BJ (cell line): ENCODE measurements at regions not wholly inside any gene's neighbourhood (a gene's known extent, or its start where the extent isn't known, plus 50 kb on each side); places are given as distances from the start of the nearest gene placed in this dataset.

ENCODE experiments used
- CTCF ChIA-PET: fragments of 350-600 bp; formaldehyde crosslinking; extraction: SDS; loops from one replicate; lab custom pipeline; 2021; ENCODE audit warnings: antibody characterized with exemption, inconsistent platforms; lab: Yijun Ruan, JAX
- POLR2A ChIA-PET: fragments of 300-600 bp; sonication (Branson Sonifier 250); formaldehyde crosslinking; extraction: SDS; loops from one replicate; lab custom pipeline; 2021; ENCODE audit warnings: antibody characterized with exemption; lab: Charles Lee
- DNase-seq: peaks from one replicate; pipeline ENCODE4 v3.0.0-alpha.2; 2011; ENCODE audit warnings: low read depth
- H3K27me3 ChIP-seq: 2 replicates; pipeline ENCODE4 v1.6.0; 2011; ENCODE audit warnings: low read length; ENCODE audit not compliant: control insufficient read depth, insufficient read depth
- H3K36me3 ChIP-seq: 2 replicates; pipeline ENCODE4 v1.5.1; 2011; ENCODE audit warnings: low read length; ENCODE audit not compliant: control insufficient read depth, insufficient read depth
- H3K4me3 ChIP-seq: 2 replicates; pipeline ENCODE4 v1.5.1; 2011; ENCODE audit warnings: low read depth, mild to moderate bottlenecking, control low read depth, low read length
- CTCF ChIP-seq: IDR thresholded peaks from 2 replicates; pipeline ENCODE4 v1.5.1; 2011; ENCODE audit warnings: low read depth, mild to moderate bottlenecking, control low read depth, inconsistent platforms, low read length, moderate library complexity; ENCODE audit not compliant: insufficient read depth

DNA sequence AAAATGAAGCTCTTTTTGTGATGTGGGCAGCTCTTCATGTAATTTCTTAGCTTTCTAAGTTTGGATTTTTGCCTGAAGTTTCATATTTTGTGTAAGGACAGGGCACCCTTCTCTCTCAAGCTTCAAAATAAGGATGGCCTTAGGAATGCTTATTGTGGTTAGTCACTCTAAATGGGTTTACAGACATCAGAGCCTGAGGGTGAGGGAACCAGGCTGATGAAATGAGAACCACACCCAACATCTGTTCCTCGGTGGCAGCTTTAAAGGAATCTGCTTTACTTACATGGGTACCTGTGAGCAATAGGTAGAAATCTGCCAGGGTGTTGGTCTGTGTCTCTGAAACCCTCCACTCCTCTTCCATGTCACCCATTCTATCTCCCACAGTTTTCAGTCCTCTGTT is 174.3 kb downstream of the EMX2 start:
- Histone ChIP-seq H3K36me3 (no peaks in the 10 kb centered on the region), H3K27me3 (no peaks in the 10 kb centered on the region), H3K4me3 (no peak overlapping the region)
- no peak for DNase-seq
- CTCF ChIA-PET: no interaction called here
- no peak for TF ChIP-seq CTCF
- POLR2A ChIA-PET: no interaction called here

DNA sequence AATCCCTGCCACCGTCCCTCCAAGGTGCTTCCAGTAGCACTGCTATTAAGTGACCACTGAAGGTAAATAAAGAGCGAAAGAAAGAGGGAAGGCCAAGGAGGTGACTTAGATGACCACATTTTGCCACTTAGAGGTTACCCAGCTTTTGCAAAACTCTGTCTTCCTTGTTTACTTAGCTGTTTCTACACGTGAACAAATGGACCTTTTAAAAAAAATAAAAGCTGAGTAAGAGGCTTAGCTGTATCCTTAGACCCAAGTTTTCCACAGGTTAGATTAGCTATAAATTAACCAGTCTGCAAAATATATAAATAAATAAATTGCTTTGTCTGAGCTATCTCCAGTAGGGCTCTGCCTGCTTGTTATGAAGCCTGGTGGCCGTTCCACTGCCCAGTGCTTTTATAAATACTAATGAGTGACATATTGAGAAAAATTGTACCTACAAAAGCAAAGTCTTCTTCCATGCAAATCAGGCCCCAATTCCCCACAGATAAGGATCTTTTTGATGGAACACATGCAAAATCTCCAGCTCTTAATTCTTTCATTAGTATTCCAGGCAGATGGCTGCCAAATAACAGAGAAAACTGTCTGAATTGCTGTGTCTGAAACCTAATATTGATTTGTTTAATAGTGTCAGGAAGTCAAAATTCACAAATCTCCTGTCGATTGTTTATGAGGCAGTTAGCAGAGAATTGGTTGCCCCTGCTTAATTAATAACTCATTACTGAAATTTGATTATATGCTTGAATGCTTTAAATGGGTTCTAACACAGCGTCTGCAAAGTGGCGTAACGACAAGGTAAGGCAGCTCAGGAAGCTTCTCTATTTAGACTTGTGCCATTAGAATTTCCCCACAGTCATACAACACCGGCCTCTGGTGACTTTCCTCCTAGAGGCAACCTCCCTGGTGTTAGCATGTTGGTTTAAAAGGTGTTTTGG is 176.7 kb downstream of the EMX2 start:
- no peak for DNase-seq
- TF ChIP-seq CTCF: no peak
- ChIA-PET CTCF (no interaction called here), POLR2A (no interaction called here)
- H3K27me3 ChIP-seq: no peaks in the 10 kb centered on the region
- no peaks in the 10 kb centered on the region for H3K36me3 ChIP-seq
- no peak overlapping the region for H3K4me3 ChIP-seq

- CTCF ChIA-PET: interaction anchor here (1.3 kb wide), 1 partner anchor 520 kb away, joined by 3 read pairs; no protein-coding TSS in a partner anchor
- Histone ChIP-seq H3K4me3 (no peak overlapping the region), H3K27me3 (no peaks in the 10 kb centered on the region), H3K36me3 (no peaks in the 10 kb centered on the region)
- TF ChIP-seq CTCF: no peak
- POLR2A ChIA-PET: interaction anchor here (0.6 kb wide), 1 partner anchor 48 kb away, joined by 10 read pairs; no protein-coding TSS in a partner anchor
- no peak for DNase-seq
Measured at GRCh38 chr10:117720931-117721835, 178.6 kb downstream of the EMX2 start.

DNA sequence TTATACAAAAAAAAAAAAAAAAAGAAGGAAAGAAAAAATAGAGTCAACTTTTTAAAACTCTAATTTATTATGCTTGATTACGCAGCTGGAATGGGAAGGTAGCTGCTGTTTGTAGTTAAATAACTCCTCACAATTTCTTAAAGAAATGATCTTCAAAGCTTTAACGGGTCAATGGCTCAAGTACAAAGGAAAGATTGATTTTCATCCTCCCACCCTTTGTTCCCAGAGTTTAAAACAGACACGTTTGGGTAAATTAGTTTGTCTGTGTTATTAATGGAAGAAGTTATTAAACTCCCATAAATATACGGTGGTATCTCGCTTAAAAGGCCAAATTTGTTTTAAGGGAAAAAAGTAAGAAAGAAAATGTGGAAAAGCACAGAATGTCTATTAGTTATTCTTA is 179.3 kb downstream of the EMX2 start:
- no peak for DNase-seq
- no peak for TF ChIP-seq CTCF
- H3K4me3 ChIP-seq: no peak overlapping the region
- H3K27me3 ChIP-seq: no peaks in the 10 kb centered on the region
- ChIA-PET POLR2A (interaction anchor here (0.6 kb wide), 1 partner anchor 48 kb away, joined by 10 read pairs; no protein-coding TSS in a partner anchor), CTCF (interaction anchor here (1.3 kb wide), 1 partner anchor 519 kb away, joined by 3 read pairs; no protein-coding TSS in a partner anchor)
- H3K36me3 ChIP-seq: no peaks in the 10 kb centered on the region

GRCh38 chr10:117723343-117723742 is 180.8 kb downstream of the EMX2 start:
- ChIA-PET CTCF (no interaction called here), POLR2A (no interaction called here)
- no peak for DNase-seq
- Histone ChIP-seq H3K27me3 (no peaks in the 10 kb centered on the region), H3K4me3 (no peak overlapping the region), H3K36me3 (no peaks in the 10 kb centered on the region)
- no peak for TF ChIP-seq CTCF
